CD4-positive, CD25-positive, alpha-beta regulatory T cell (primary cell): ENCODE measurements at regions not wholly inside any gene's neighbourhood (a gene's known extent, or its start where the extent isn't known, plus 50 kb on each side); places are given as distances from the start of the nearest gene placed in this dataset.

ENCODE experiments used
- ATAC-seq, 2 donors: fragments of 150-1000 bp; cut with Tn5 transposase; one replicate each; pipeline ENCODE4 v1.10.0; 2021; ENCODE audit warnings: low read depth in 2 of 2, moderate number of reproducible peaks in 2 of 2, moderate library complexity in 1 of 2
- DNase-seq, 3 donors: peaks; one replicate each; pipeline versions ENCODE4 v3.0.0 to v3.0.0-alpha.2; 2012 to 2022; ENCODE audit warnings: mixed read lengths in 1 of 3
- H3K27ac ChIP-seq: one replicate; pipeline ENCODE4 v1.7.0; 2013; ENCODE audit warnings: mild to moderate bottlenecking, low read length; ENCODE audit not compliant: insufficient read depth, poor library complexity, severe bottlenecking
- H3K27me3 ChIP-seq: one replicate; pipeline ENCODE4 v1.7.0; 2013; ENCODE audit warnings: low read length; ENCODE audit not compliant: control insufficient read depth, insufficient read depth
- H3K36me3 ChIP-seq: one replicate; pipeline ENCODE4 v1.7.0; 2013; ENCODE audit warnings: mild to moderate bottlenecking, low read length, moderate library complexity; ENCODE audit not compliant: control insufficient read depth, insufficient read depth
- H3K4me1 ChIP-seq: 2 replicates; pipeline ENCODE4 v1.7.0; 2013; ENCODE audit warnings: mild to moderate bottlenecking, low read length; ENCODE audit not compliant: insufficient read depth, control insufficient read depth, poor library complexity, severe bottlenecking
- H3K4me3 ChIP-seq: one replicate; pipeline ENCODE4 v1.7.0; 2013; ENCODE audit warnings: low read depth, mild to moderate bottlenecking, low read length, moderate library complexity
- H3K9me3 ChIP-seq, 2 experiments: 1 replicate in 1 of 2; 2 replicates in 1 of 2; pipeline ENCODE4 v1.7.0; 2013; ENCODE audit warnings: low read length in 2 of 2, mild to moderate bottlenecking in 1 of 2, moderate library complexity in 1 of 2; ENCODE audit not compliant: control insufficient read depth in 2 of 2
- H3K27ac Mint-ChIP-seq, 3 donors: one replicate each; pipeline ENCODE4 v1.8.0; 2020 to 2022; ENCODE audit warnings: mild to moderate bottlenecking in 3 of 3, mixed read lengths in 3 of 3, moderate library complexity in 2 of 3
- H3K27me3 Mint-ChIP-seq: one replicate; pipeline ENCODE4 v1.8.0; 2022; ENCODE audit warnings: mild to moderate bottlenecking, mixed read lengths
- H3K36me3 Mint-ChIP-seq: one replicate; pipeline ENCODE4 v1.8.0; 2020; ENCODE audit warnings: mixed read lengths
- H3K4me1 Mint-ChIP-seq, 4 donors: one replicate each; pipeline ENCODE4 v1.8.0; 2020 to 2022; ENCODE audit warnings: mixed read lengths in 4 of 4, mild to moderate bottlenecking in 1 of 4
- H3K4me3 Mint-ChIP-seq, 4 donors: one replicate each; pipeline ENCODE4 v1.8.0; 2020 to 2022; ENCODE audit warnings: mild to moderate bottlenecking in 4 of 4, mixed read lengths in 4 of 4, moderate library complexity in 3 of 4
- H3K9me3 Mint-ChIP-seq, 7 donors: one replicate each; pipeline ENCODE4 v1.8.0; 2020 to 2022; ENCODE audit warnings: mixed read lengths in 7 of 7, mild to moderate bottlenecking in 3 of 7, moderate library complexity in 2 of 7

GRCh38 chr12:73159954-73160353, 887.8 kb downstream of the TRHDE start:
- DNase-seq = no peak
- no peak for ATAC-seq
- Mint-ChIP-seq H3K27me3 (no peaks in the 10 kb centered on the region), H3K4me3 (no peak overlapping the region), H3K4me1 (no peaks in the 10 kb centered on the region), H3K27ac (no peak overlapping the region), H3K36me3 (no peaks in the 10 kb centered on the region), H3K9me3 (peaks cover 8 to 17% (median 8%) of the 10 kb centered on the region in 7 donors)
- no peak overlapping the region for H3K4me3 ChIP-seq
- no peaks in the 10 kb centered on the region for H3K4me1 ChIP-seq
- no peaks in the 10 kb centered on the region for H3K36me3 ChIP-seq
- no peaks in the 10 kb centered on the region for H3K27me3 ChIP-seq
- H3K9me3 ChIP-seq = no peaks in the 10 kb centered on the region
- no peak overlapping the region for H3K27ac ChIP-seq

GRCh38 chr12:73161970-73162369, 889.8 kb downstream of the TRHDE start:
- H3K9me3 Mint-ChIP-seq = peaks cover 6 to 17% (median 8%) of the 10 kb centered on the region in 7 donors
- H3K4me1 Mint-ChIP-seq = no peaks in the 10 kb centered on the region
- Histone ChIP-seq H3K4me3 (no peak overlapping the region), H3K27me3 (no peaks in the 10 kb centered on the region), H3K4me1 (no peaks in the 10 kb centered on the region), H3K9me3 (no peaks in the 10 kb centered on the region), H3K27ac (no peak overlapping the region), H3K36me3 (no peaks in the 10 kb centered on the region)
- no peak for ATAC-seq
- H3K4me3 Mint-ChIP-seq = no peak overlapping the region
- H3K36me3 Mint-ChIP-seq = no peaks in the 10 kb centered on the region
- H3K27me3 Mint-ChIP-seq = no peaks in the 10 kb centered on the region
- no peak for DNase-seq
- H3K27ac Mint-ChIP-seq = no peak overlapping the region

GRCh38 chr12:73180734-73181133, 908.6 kb downstream of the TRHDE start:
- Mint-ChIP-seq H3K27me3 (no peaks in the 10 kb centered on the region), H3K4me3 (no peak overlapping the region), H3K36me3 (no peaks in the 10 kb centered on the region), H3K9me3 (peaks cover 3 to 24% (median 18%) of the 10 kb centered on the region in 7 donors), H3K4me1 (peaks cover 0 to 2% (median 0%) of the 10 kb centered on the region in 4 donors), H3K27ac (no peak overlapping the region)
- Histone ChIP-seq H3K36me3 (no peaks in the 10 kb centered on the region), H3K4me3 (no peak overlapping the region), H3K4me1 (no peaks in the 10 kb centered on the region), H3K9me3 (peaks cover 2 to 7% of the 10 kb centered on the region in 2 experiments), H3K27ac (no peak overlapping the region), H3K27me3 (no peaks in the 10 kb centered on the region)
- DNase-seq (no peak), ATAC-seq (no peak)

- no peak overlapping the region for H3K27ac ChIP-seq
- no peaks in the 10 kb centered on the region for H3K36me3 ChIP-seq
- Mint-ChIP-seq H3K9me3 (peaks cover 3 to 29% (median 18%) of the 10 kb centered on the region in 7 donors), H3K27ac (no peak overlapping the region), H3K4me3 (no peak overlapping the region), H3K27me3 (no peaks in the 10 kb centered on the region), H3K4me1 (peaks cover 0 to 2% (median 0%) of the 10 kb centered on the region in 4 donors), H3K36me3 (no peaks in the 10 kb centered on the region)
- H3K4me3 ChIP-seq = no peak overlapping the region
- peaks cover 2 to 10% of the 10 kb centered on the region in 2 experiments for H3K9me3 ChIP-seq
- ATAC-seq (no peak), DNase-seq (no peak)
- H3K4me1 ChIP-seq = no peaks in the 10 kb centered on the region
- no peaks in the 10 kb centered on the region for H3K27me3 ChIP-seq
Observed at GRCh38 chr12:73181244-73181643, 909.1 kb downstream of the TRHDE start.

GRCh38 chr12:73185403-73185802, 913.2 kb downstream of the TRHDE start:
- no peak overlapping the region for H3K27ac Mint-ChIP-seq
- H3K27me3 ChIP-seq = no peaks in the 10 kb centered on the region
- peaks cover 2 to 16% of the 10 kb centered on the region in 2 experiments for H3K9me3 ChIP-seq
- no peak overlapping the region for H3K27ac ChIP-seq
- H3K4me3 Mint-ChIP-seq = no peak overlapping the region
- H3K9me3 Mint-ChIP-seq = peaks cover 5 to 35% (median 16%) of the 10 kb centered on the region in 7 donors
- DNase-seq (no peak), ATAC-seq (no peak)
- no peaks in the 10 kb centered on the region for H3K27me3 Mint-ChIP-seq
- H3K36me3 ChIP-seq = no peaks in the 10 kb centered on the region
- no peaks in the 10 kb centered on the region for H3K36me3 Mint-ChIP-seq
- H3K4me1 ChIP-seq = no peaks in the 10 kb centered on the region
- no peak overlapping the region for H3K4me3 ChIP-seq
- H3K4me1 Mint-ChIP-seq = peaks cover 0 to 2% (median 0%) of the 10 kb centered on the region in 4 donors

- Histone ChIP-seq H3K9me3 (peaks cover 0 to 15% of the 10 kb centered on the region in 2 experiments), H3K4me3 (no peak overlapping the region), H3K36me3 (no peaks in the 10 kb centered on the region), H3K4me1 (no peaks in the 10 kb centered on the region), H3K27me3 (no peaks in the 10 kb centered on the region), H3K27ac (no peak overlapping the region)
- Mint-ChIP-seq H3K36me3 (no peaks in the 10 kb centered on the region), H3K27ac (no peak overlapping the region), H3K27me3 (no peaks in the 10 kb centered on the region), H3K4me1 (peaks cover 0 to 2% (median 0%) of the 10 kb centered on the region in 4 donors), H3K4me3 (no peak overlapping the region), H3K9me3 (peaks cover 4 to 35% (median 14%) of the 10 kb centered on the region in 7 donors)
- no peak for ATAC-seq
- DNase-seq = no peak
Observed at GRCh38 chr12:73186272-73186671, 914.1 kb downstream of the TRHDE start.

- Mint-ChIP-seq H3K36me3 (no peaks in the 10 kb centered on the region), H3K27me3 (no peaks in the 10 kb centered on the region)
- no peak overlapping the region for H3K4me3 ChIP-seq
Observed at GRCh38 chr12:73187765-73188164, 915.6 kb downstream of the TRHDE start.

GRCh38 chr12:73210548-73211204, 938.5 kb downstream of the TRHDE start:
- Mint-ChIP-seq H3K4me1 (no peaks in the 10 kb centered on the region), H3K27ac (no peak overlapping the region)

More at GRCh38 chr12:73187765-73188164, 915.6 kb downstream of the TRHDE start:
- Mint-ChIP-seq H3K9me3 (peaks cover 2 to 28% (median 11%) of the 10 kb centered on the region in 7 donors), H3K4me1 (no peaks in the 10 kb centered on the region), H3K27ac (no peak overlapping the region), H3K4me3 (no peak overlapping the region)
- Histone ChIP-seq H3K4me1 (no peaks in the 10 kb centered on the region), H3K36me3 (no peaks in the 10 kb centered on the region), H3K27ac (no peak overlapping the region), H3K9me3 (peaks cover 0 to 15% of the 10 kb centered on the region in 2 experiments), H3K27me3 (no peaks in the 10 kb centered on the region)
- DNase-seq (no peak), ATAC-seq (no peak)

More at GRCh38 chr12:73210548-73211204, 938.5 kb downstream of the TRHDE start:
- DNase-seq (no peak), ATAC-seq (no peak)
- Histone ChIP-seq H3K4me1 (no peaks in the 10 kb centered on the region), H3K27me3 (no peaks in the 10 kb centered on the region), H3K36me3 (no peaks in the 10 kb centered on the region), H3K27ac (no peak overlapping the region), H3K4me3 (no peak overlapping the region), H3K9me3 (no peaks in the 10 kb centered on the region)
- Mint-ChIP-seq H3K4me3 (no peak overlapping the region), H3K9me3 (peaks cover 0 to 26% (median 2%) of the 10 kb centered on the region in 7 donors), H3K36me3 (no peaks in the 10 kb centered on the region), H3K27me3 (no peaks in the 10 kb centered on the region)
